LNCAP (cell line): ENCODE measurements at regions not wholly inside any gene's neighbourhood (a gene's known extent, or its start where the extent isn't known, plus 50 kb on each side); places are given as distances from the start of the nearest gene placed in this dataset.

Experiments used
- TF ChIP-seq, protein P1 (sequence below): fragments of 450-650 bp; IDR thresholded peaks from 2 replicates; pipeline ENCODE4 v1.5.1; 2017; ENCODE audit warnings: mild to moderate bottlenecking

DNA sequence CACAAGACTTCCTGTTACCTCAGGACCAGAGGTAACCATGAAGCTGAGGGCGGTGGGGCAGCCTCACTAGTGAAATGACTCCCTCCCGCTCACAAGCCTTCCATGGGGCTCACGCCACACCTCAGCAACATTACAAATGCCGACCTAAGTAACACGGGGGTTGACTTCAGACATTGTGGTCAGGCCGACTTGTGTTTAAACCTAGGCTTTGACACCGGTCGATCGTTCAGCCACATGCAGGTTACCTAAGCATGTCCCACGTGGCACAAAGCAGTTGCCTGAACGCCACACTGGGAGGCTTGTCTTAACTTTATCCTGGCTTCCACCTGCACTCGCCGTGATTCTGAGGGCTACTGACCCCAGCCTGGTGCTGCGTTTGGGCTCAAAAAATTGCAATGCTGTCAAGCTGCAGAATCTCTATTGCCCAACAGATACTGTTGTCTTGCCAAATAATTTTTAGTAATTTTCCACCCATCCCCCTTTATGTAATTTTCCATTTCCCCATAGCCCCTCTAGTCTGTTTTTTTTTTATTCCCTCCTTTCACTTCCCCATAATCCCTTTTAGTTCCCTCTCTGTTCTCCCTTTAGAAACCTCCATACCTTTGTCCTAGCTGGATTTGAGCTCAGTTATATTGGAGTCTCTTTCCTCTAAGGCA is 158.6 kb upstream of the RGMA start:
- TF ChIP-seq, protein P1, sequence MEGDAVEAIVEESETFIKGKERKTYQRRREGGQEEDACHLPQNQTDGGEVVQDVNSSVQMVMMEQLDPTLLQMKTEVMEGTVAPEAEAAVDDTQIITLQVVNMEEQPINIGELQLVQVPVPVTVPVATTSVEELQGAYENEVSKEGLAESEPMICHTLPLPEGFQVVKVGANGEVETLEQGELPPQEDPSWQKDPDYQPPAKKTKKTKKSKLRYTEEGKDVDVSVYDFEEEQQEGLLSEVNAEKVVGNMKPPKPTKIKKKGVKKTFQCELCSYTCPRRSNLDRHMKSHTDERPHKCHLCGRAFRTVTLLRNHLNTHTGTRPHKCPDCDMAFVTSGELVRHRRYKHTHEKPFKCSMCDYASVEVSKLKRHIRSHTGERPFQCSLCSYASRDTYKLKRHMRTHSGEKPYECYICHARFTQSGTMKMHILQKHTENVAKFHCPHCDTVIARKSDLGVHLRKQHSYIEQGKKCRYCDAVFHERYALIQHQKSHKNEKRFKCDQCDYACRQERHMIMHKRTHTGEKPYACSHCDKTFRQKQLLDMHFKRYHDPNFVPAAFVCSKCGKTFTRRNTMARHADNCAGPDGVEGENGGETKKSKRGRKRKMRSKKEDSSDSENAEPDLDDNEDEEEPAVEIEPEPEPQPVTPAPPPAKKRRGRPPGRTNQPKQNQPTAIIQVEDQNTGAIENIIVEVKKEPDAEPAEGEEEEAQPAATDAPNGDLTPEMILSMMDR, result no peak

DNA sequence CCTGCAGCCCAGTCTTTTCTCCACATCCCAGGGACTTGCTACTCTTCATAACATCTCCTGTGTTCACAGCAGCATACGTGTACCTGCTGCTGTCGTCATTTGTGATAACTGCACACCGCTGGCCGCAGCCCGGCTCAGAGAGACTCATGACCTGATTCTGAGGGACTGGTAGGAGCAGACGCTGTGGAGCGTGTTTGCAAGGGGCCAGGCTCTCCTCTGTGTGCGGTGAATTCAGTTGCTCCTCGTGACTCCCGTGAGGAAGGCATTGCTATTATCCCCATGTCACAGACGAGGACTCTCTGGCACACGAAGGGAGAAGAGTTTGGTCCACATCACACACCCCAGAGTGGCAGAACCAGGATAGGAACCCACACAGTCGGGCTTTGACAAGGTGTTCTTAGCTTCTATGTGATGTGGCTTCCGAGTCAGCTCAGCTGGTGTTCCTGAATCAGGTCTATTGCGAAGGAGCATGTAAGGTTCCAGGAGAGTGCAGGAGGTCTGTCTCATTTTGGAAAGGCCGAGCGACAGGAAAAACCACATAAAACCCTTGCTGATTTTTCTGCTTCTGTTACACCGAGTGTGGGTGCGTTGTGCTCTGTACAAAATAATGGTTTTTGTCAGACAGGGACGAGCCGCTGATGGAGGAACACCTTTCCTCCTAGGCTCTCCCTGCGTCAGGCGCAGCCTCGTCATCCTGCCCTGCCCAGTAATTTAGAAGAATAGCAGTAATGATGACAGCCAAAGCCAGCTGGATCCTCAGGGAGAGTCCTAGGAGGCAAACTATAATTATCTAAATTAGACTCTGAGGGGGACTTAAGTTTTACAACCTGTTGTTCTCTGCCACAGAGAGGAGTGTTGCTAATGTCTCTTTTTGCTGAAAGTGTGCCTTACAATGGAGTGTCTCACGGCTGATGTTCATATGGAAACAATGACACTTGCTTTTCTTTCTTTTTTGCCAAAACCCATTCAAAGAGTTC is 157.5 kb upstream of the RGMA start:
- TF ChIP-seq, protein P1, result no peak

DNA sequence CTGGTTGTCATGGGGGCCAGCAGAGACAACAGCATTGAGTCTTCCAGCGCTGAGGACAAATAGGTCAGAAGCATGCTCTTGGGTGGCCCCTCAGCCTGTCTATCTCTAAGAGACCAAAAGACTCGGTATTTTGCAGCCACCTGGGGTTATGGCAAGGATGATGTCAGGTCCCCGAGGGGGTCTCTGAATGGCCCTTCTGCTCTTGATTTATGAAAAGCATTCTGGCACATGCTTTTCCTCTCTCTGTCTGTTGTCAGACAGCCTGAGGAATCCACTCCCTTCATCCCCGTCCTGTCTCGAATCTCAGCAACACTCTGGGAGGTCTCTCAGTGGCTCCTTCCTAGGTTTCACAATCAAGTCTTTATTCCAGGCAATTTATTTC is 156.6 kb upstream of the RGMA start:
- TF ChIP-seq, protein P1, result no peak

DNA sequence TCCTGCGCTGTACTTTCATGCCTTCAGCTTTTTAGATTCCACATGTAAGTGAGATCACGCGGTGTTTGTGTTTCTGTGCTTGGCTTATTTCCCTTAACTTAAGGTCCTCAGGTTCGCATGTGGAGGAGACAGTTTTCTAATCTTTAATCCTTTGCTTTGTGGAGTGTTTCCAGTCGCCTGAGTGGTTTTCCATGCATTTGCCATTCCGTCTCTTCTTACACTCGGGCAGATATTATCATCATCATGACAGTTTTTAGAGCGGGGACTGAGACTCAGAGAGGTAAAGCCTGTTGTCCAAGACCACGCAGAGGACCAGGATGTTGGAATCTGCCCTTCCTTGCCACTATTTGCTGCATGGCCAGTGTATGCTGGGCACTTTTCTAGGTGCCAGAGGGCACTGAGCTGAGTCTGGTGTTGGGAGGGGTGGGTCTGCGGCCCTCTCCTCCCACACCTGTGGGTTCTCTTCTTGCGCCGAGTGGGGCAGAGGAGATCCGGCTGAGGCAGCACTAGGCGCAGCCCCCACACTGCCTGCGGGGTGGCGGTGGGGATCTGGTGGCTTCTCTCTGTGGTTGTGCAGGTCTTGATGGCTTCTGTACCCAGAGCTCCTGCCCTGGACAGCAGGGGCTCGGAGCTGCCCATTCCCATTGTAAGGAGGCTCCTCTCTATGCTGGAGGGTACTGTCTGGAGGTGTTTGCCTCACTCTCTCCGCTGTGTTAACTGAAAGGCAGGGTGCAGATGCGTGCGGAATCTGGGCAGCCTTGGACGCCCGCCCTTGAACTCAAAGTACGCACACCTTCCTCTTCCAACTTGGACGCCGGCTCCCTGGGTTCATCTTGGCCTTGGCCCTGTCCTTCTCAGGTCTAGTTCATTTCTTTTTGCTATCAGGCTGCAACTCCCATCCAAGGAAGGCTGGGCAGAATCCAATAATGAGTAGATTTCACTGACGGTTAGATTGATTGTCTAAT is 156.0 kb upstream of the RGMA start:
- TF ChIP-seq, protein P1, result no peak

DNA sequence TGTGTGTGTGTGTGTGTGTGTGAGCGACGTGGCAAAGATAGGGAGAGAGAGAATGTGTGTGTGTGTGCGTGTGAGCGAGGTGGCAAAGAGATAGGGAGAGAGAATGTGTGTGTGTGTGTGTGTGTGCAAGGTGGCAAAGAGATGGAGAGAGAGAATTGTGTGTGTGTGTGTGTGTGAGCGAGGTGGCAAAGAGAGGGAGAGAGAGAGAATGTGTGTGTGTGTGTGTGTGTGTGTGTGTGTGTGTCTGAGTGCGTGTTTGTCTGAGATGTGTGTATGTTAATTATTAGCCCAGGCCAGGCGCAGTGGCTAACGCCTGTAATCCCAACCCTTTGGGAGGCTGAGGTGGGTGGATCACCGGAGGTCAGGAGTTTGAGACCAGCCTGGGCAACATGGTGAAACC is 154.6 kb upstream of the RGMA start:
- TF ChIP-seq, protein P1, result no peak

DNA sequence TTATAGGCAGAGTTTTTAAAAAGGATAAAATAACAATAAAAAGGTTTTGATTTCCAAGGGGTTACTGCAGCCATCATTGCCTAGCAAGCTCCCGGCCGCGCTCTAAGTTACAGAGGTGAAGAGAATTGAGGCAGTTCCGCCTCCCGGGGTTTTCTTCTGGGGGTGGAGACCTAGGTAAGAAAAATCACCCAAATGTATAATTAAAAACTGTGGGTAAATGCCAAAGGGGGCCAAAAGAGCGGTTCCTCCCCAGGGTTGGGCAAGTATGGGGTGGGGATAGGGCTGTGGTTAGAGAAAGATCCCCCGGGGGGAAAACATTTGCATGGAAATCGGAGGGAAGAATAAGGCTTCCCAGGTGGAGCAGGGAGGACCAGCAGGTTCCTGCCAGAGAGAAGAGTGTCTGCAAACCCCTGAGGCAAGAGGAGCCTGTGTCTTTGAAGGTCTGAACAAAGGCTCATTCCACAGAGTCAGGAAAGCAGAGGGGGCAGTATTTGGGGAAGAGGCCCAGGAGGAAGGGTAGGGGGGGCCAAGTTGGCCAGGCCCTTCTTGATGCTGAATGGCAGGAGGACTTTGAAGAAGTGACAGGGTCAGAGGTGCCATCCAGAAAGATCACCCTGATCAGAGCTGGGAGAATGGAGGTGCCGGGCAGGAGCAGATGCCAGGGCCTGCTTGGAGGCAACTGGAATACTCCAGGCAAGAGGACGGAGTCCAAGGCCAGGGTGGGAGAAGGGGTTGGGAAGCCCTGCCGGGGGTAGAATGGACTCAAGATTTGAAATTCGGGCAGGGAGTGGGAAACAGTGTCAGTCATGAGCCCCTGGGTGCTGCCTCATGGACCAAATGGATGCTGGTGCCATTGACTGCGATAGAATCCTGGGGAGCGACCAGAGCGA is 152.9 kb upstream of the RGMA start:
- TF ChIP-seq, protein P1, result no peak
